K562 (cell line): ENCODE measurements at regions not wholly inside any gene's neighbourhood (a gene's known extent, or its start where the extent isn't known, plus 50 kb on each side); places are given as distances from the start of the nearest gene placed in this dataset.

Experiments
- BRF1 ChIP-seq: IDR thresholded peaks from 3 replicates; pipeline ENCODE4 v1.6.1; 2011; ENCODE audit warnings: borderline replicate concordance, mild to moderate bottlenecking; ENCODE audit not compliant: insufficient read length; ENCODE audit errors: extremely low read depth
- CTCF ChIP-seq, 3 experiments: IDR thresholded peaks in 2 of 3; conservative IDR thresholded peaks in 1 of 3; 2 replicates each; pipeline ENCODE4 v1.5.1; 2011 to 2012; ENCODE audit warnings: low read length in 3 of 3, mild to moderate bottlenecking in 3 of 3, control low read depth in 2 of 3, improper control_type of control experiment in 1 of 3, inconsistent platforms in 1 of 3, low read depth in 1 of 3, mixed read lengths in 1 of 3, moderate library complexity in 1 of 3; ENCODE audit not compliant: insufficient read depth in 2 of 3
- POLR2AphosphoS2 ChIP-seq: IDR thresholded peaks from 2 replicates; pipeline ENCODE4 v1.6.1; 2012; ENCODE audit warnings: low read length, improper control_type of control experiment

GRCh38 chr5:6832994-6833393 lies 119.8 kb downstream of the TENT4A start:
- TF ChIP-seq POLR2AphosphoS2 (no peak), CTCF (IDR thresholded peaks at IDR 0.05 in 2 of 3, conservative IDR thresholded peaks at IDR 0.05 in 1 of 3; ENCODE audit: insufficient read depth in 2 of 3, low read depth in 1 of 3, low read length in 3 of 3) (no peak), BRF1 (no peak)
